ENCODE measurements at regions not wholly inside any gene's neighbourhood (a gene's known extent, or its start where the extent isn't known, plus 50 kb on each side); places are given as distances from the start of the nearest gene placed in this dataset.

GRCh38 chr3:169029674-169030285 lies 633.7 kb downstream of the MECOM start:
- Histone ChIP-seq H2AFZ (ENCODE audit: low read depth, low read length) (no peak overlapping the region), H3K27me3 (ENCODE audit: insufficient read depth, low read length, poor library complexity) (no peaks in the 10 kb centered on the region), H3K27ac (ENCODE audit: low read length) (no peak overlapping the region), H3K4me3 (ENCODE audit: low read depth in 1 of 2, low read length in 2 of 2) (no peak overlapping the region), H3K79me2 (ENCODE audit: insufficient read depth, low read length) (no peaks in the 10 kb centered on the region), H3K4me1 (ENCODE audit: insufficient read depth, low read length) (no peaks in the 10 kb centered on the region), H3K9ac (ENCODE audit: low read depth, low read length) (no peak overlapping the region), H3K36me3 (ENCODE audit: insufficient read depth, low read length) (no peaks in the 10 kb centered on the region), H4K20me1 (ENCODE audit: insufficient read depth, low read length) (no peaks in the 10 kb centered on the region), H3K4me2 (ENCODE audit: insufficient read depth, low read length) (no peak overlapping the region), H3K9me3 (ENCODE audit: insufficient read depth, low read length, severe bottlenecking) (no peaks in the 10 kb centered on the region)
- no peak for DNase-seq
- no peak for ATAC-seq (ENCODE audit: insufficient read depth, low read depth)
- TF ChIP-seq EZH2 (IDR thresholded peaks at IDR 0.05; ENCODE audit: borderline replicate concordance, low read depth, low read length, severe bottlenecking) (no peak), CTCF (IDR thresholded peaks at IDR 0.05; ENCODE audit: borderline replicate concordance, extremely low read depth, low read length, poor library complexity, severe bottlenecking) (no peak)

DNA sequence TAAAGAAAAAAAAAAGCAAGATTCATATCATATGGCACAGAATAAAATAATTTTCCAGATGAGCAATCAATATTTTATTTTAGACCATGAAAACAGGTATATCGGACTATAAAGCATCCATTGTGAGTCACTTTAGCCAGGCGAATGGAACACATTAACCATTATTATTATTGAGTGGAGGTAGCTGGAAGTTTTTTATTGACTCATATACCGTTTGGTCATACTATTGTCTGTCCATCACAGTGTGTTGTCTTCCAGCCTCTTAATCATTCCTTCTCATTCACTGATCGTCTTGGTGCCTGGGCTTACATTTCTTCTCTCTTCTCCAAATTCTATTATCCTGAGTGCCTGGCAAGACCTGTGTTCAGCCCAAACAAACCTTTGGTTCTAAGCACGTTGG lies 634.8 kb downstream of the MECOM start:
- no peaks in the 10 kb centered on the region for H4K20me1 ChIP-seq (ENCODE audit: insufficient read depth, low read length)

GRCh38 chr3:169026543-169027182 lies 636.8 kb downstream of the MECOM start:
- TF ChIP-seq EZH2 (IDR thresholded peaks at IDR 0.05; ENCODE audit: borderline replicate concordance, low read depth, low read length, severe bottlenecking): no peak
- no peak for TF ChIP-seq CTCF (IDR thresholded peaks at IDR 0.05; ENCODE audit: borderline replicate concordance, extremely low read depth, low read length, poor library complexity, severe bottlenecking)
- DNase-seq: no peak
- Histone ChIP-seq H4K20me1 (ENCODE audit: insufficient read depth, low read length) (no peaks in the 10 kb centered on the region), H3K4me2 (ENCODE audit: insufficient read depth, low read length) (no peak overlapping the region), H2AFZ (ENCODE audit: low read depth, low read length) (no peak overlapping the region), H3K9ac (ENCODE audit: low read depth, low read length) (no peak overlapping the region), H3K27ac (ENCODE audit: low read length) (no peak overlapping the region), H3K9me3 (ENCODE audit: insufficient read depth, low read length, severe bottlenecking) (no peaks in the 10 kb centered on the region), H3K4me1 (ENCODE audit: insufficient read depth, low read length) (no peaks in the 10 kb centered on the region), H3K4me3 (ENCODE audit: low read depth in 1 of 2, low read length in 2 of 2) (no peak overlapping the region), H3K36me3 (ENCODE audit: insufficient read depth, low read length) (no peaks in the 10 kb centered on the region), H3K27me3 (ENCODE audit: insufficient read depth, low read length, poor library complexity) (no peaks in the 10 kb centered on the region), H3K79me2 (ENCODE audit: insufficient read depth, low read length) (no peaks in the 10 kb centered on the region)
- no peak for ATAC-seq (ENCODE audit: insufficient read depth, low read depth)

More for the DNA sequence above, 634.8 kb downstream of the MECOM start:
- no peak for DNase-seq
- Histone ChIP-seq H3K9me3 (ENCODE audit: insufficient read depth, low read length, severe bottlenecking) (no peaks in the 10 kb centered on the region), H3K9ac (ENCODE audit: low read depth, low read length) (no peak overlapping the region), H2AFZ (ENCODE audit: low read depth, low read length) (no peak overlapping the region), H3K27ac (ENCODE audit: low read length) (no peak overlapping the region), H3K79me2 (ENCODE audit: insufficient read depth, low read length) (no peaks in the 10 kb centered on the region), H3K27me3 (ENCODE audit: insufficient read depth, low read length, poor library complexity) (no peaks in the 10 kb centered on the region), H3K4me3 (ENCODE audit: low read depth in 1 of 2, low read length in 2 of 2) (no peak overlapping the region), H3K4me2 (ENCODE audit: insufficient read depth, low read length) (no peak overlapping the region), H3K36me3 (ENCODE audit: insufficient read depth, low read length) (no peaks in the 10 kb centered on the region), H3K4me1 (ENCODE audit: insufficient read depth, low read length) (no peaks in the 10 kb centered on the region)
- ATAC-seq (ENCODE audit: insufficient read depth, low read depth): no peak
- no peak for TF ChIP-seq CTCF (IDR thresholded peaks at IDR 0.05; ENCODE audit: borderline replicate concordance, extremely low read depth, low read length, poor library complexity, severe bottlenecking)
- TF ChIP-seq EZH2 (IDR thresholded peaks at IDR 0.05; ENCODE audit: borderline replicate concordance, low read depth, low read length, severe bottlenecking): no peak
